Right ventricle myocardium superior (tissue), 1 donor: ENCODE measurements at regions not wholly inside any gene's neighbourhood (a gene's known extent, or its start where the extent isn't known, plus 50 kb on each side); places are given as distances from the start of the nearest gene placed in this dataset.

Experiments
- ATAC-seq: fragments of 200-7000 bp; cut with Tn5 transposase; one replicate; pipeline ENCODE4 v1.9.1; 2020; ENCODE audit warnings: mild to moderate bottlenecking; ENCODE audit not compliant: poor library complexity
- DNase-seq: peaks from one replicate; pipeline ENCODE4 v3.0.0-alpha.2; 2020
- intact Hi-C: fragments of 100-400 bp; cut with DNase I; formaldehyde crosslinking; loops from one replicate; pipeline ENCODE4 v1.11.2; 2022
- donor health status: DM: no; HTN: yes; CAD: no; lungs with severe emphysema.

DNA sequence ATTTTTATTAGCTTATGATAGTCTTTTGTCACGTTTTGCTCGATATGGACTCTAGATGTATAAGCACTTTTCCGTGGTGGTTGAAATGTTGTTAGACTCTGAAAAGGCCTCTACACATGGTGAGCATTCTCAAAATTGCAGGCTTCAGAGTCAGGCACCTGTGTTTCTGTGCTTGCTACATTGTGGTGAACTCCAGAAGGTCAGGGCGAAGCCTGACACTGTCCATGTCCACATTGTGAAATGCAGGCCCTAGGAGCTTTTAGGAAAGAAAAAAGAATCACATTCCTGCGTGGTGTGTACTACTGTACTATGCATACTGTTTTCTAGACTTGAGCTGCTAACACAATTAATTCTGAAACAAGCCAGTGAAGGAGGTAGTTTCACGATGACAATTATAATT lies 86.3 kb downstream of the HS3ST1 start:
- intact Hi-C loops: no loop called here
- DNase-seq: no peak
- no peak for ATAC-seq

DNA sequence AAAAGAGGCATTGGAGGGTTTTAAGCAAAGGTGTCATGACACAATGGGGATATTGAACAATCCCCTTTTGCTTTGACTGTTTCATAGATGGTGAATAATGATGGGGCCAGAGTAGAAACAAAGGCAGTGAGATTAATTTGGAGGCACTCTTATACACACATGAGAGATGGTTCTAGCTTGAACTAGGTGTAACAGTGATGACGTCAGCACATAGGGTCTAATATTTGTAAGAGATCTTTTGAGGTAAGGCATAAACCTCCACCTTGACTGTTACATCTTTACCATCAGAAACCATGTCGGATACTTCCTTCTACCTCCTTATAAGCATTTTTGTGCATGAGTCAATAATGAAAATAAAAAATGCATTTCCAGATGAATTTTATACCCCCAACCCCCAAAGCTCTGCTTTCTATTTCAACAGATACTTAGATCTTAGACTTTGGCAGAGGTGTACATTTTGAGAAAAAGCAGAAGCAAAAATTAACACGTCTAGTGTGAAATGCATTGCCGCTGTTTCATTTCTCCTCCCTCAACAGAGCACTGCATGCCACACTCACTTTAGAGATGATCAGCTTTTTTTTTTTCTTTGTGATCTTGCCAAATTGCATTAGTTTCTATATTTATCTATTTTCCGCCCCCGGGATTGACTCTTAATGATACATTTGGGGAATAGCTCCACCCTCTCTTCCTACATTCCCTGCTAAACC lies 87.2 kb downstream of the HS3ST1 start:
- DNase-seq (no peak), ATAC-seq (no peak)
- intact Hi-C loops: no loop called here

DNA sequence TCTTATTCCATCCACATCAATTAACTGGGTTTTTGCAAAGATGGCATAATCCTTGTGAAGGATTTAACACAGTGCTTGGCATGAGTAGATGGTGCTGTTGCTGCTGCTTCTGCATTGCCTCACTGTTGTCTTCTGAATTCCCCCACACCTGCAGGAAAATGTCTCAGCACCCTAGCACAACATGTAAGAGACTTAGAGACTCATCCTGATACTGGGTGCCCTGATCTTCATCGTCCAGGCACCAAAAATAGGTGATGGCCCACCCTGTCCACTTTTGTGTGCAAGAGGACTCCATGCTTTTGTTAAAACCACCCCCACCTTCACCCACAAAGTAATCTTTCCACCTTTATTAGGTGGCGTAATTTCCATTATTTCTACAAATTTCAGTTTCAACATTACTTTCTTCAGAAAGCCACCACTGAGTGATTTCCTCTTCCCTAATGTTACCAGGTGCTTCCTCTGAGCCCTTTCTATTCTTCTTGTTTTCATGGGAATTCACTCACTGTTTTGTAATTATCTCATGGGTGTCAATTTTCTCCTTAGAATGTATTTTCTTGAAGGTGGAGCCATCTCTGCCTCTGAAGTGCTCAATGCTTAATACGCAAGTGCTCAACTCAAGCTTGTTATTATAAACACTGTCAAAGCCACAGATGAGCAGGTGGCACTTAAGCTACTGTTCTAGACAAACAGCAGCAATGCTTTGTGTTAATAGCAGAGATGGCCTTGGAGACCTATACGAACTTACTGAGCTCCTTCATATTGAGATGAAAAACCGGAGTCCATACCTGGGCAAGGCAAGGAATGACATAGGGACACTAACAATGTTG lies 89.5 kb downstream of the HS3ST1 start:
- DNase-seq (no peak), ATAC-seq (no peak)
- intact Hi-C loops: no loop called here

DNA sequence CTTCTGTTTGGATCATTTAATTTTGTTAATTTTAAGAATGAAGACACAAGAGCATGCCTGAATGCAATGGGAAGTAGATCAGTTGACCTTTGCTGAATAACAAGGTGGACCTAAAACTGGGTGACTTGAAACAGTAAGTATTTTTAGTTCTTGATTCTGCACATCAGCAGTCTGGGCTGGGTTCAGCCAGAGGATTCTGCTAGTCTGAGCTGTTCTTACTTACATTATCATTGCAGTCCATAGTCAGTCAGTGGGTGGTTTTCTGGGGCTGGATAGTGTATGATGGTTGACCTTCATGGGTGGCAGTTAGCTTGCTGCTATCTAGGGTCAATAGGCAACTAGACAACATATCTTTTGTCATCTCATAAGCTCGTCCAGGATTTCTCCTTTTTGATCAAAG lies 91.4 kb downstream of the HS3ST1 start:
- DNase-seq (no peak), ATAC-seq (no peak)
- intact Hi-C loops: no loop called here

DNA sequence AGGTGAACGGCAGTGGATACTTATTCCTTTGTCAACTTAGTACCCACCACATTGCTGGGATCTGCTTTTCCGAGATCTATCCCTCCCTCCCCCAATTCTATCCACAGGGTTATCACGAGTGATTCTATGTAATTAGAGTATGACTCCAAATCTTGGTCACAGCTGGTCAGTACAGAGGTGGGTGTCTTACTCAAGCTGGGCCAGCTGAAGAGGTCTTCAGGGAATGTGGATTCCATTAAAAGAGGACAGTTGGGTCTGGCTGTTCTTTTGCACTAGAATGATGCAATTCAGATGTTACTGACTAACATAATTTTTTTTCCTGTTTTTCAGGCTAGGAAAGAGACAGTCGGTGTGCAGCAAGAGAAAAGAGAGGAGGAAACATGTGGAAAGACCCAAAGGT lies 92.3 kb downstream of the HS3ST1 start:
- ATAC-seq (no peak), DNase-seq (no peak)
- intact Hi-C loops: no loop called here

DNA sequence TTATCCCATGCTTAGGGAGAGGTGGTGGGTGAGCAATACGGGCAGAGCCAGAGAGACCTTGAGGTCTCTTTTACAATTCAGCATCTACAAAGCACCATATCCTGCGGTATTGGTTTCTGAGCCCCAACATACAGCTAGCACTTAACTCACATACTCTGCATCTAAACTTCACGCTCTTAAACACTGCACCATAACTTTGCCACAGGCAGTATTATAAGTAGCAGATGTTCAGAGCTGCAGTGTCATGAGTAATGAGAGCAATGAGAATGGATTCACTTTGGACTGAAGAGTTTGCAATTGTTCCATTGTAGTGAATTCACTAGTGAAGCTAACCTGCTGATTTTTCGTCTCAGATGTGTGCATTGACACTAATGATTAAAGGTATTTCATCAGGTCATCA lies 93.8 kb downstream of the HS3ST1 start:
- DNase-seq (no peak), ATAC-seq (no peak)
- intact Hi-C loops: no loop called here

DNA sequence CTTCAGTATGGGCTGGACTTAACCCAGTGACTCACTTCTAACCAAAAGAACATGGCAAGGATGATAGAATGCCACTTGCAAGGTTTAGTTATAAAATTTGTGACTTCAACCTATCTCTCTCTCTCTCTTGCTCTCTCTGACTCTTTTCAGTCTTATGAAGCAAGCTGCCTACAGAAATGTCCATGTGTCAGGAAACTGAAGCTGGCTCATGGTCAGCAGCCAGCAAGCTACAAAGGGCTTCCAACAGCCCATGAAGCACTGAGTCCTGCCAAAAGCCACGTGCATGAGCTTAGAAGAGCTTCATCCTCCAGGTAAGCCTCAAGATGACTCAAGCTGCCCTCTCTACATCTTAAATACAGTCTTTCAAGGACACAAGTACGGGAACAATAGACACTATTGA lies 100.3 kb downstream of the HS3ST1 start:
- ATAC-seq (no peak), DNase-seq (no peak)
- intact Hi-C loops: no loop called here

DNA sequence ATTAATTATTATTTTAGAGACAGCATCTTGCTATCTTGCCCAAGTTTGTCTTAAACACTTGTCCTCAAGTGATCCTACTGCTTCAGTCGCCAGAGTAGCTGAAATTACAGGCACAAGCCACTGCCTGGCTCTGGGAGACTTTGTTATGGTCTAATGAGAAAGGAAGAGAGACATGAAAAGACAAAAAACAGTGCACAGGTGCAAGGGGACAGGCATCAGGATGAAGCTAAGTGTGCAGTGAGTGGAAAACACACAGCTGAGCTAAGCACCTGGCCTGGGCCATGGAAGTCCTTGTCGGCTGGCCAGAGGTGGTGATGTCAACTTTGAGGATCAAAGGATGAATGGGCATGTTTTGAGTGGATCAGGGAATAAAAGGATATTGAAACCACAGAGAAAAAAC lies 102.7 kb downstream of the HS3ST1 start:
- intact Hi-C loops: no loop called here
- no peak for DNase-seq
- ATAC-seq: no peak

DNA sequence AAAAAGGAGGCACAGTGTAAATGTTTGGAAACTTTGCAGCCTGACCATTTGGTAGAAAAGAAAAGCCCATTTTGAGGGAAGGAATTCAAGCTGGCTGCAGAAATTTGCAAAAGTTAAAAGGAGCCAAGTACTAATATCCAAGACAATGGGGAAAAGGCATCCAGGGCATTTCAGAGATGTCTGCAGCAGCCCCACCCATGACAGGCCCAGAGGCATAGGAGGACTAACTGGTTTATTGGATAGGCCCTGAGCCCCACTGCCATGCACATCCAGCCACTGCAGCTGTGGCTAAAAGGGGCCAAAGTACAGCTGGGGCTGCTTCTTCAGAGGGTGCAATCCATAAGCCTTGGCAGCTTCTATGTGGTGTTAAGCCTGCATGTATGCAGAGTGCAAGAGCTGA lies 104.9 kb downstream of the HS3ST1 start:
- ATAC-seq (no peak), DNase-seq (no peak)
- intact Hi-C loops: no loop called here

DNA sequence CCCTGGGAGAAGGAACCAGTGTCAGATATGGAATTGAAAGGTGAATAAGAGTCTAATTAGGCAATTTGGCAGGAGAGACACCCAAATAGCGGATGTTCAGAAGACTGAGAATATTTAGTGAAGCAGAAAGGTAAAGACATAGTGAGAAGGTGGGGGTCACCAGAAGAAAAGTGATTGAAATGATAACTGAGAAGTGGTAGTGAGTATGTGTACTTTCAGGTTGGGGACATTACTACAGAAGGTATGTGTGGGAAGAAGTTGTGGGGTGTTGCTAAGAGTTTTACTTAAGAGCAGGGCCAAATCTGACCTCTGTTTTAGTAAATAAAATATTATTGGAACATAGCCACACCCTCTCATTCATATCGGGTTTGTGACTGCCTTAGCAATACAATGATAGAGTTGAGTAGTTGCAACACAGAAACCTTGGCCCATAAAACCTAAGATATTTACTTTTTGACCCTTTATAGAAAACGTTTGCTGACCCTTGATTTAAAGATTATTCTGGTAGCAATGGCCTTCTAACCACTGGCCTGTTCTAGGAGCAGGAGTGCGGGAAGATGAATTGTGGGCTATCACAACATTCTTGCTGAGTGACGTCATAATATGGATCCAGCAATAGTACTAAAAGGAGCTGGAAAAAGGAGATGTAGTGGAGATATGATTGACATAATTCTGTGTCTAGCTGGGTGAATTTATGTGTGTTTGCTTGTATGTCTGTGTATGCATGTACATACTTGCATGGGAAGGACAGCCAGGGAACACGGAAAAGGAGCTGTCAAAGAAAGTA lies 115.3 kb downstream of the HS3ST1 start:
- intact Hi-C loops: no loop called here
- no peak for ATAC-seq
- no peak for DNase-seq

DNA sequence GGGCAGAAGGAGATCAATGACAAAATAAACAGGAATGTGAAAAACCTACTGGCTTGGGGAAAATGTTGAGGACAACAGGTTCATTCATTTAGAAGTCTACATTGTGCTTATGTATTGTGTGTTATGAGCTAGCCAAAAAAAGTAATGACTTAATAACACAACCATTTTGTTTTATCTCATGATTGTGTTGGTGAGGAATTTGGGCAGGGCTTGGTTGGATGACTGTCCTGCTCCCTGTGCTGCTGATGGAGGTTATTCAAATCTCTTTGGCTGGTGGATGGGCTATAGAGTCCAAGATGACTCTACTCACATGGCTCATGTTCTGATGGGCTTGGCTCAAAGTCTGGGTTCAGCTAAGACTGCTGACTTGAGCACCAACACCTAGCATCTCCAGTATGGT lies 116.3 kb downstream of the HS3ST1 start:
- DNase-seq (no peak), ATAC-seq (peak; percentile 68)
- intact Hi-C loops: no loop called here

DNA sequence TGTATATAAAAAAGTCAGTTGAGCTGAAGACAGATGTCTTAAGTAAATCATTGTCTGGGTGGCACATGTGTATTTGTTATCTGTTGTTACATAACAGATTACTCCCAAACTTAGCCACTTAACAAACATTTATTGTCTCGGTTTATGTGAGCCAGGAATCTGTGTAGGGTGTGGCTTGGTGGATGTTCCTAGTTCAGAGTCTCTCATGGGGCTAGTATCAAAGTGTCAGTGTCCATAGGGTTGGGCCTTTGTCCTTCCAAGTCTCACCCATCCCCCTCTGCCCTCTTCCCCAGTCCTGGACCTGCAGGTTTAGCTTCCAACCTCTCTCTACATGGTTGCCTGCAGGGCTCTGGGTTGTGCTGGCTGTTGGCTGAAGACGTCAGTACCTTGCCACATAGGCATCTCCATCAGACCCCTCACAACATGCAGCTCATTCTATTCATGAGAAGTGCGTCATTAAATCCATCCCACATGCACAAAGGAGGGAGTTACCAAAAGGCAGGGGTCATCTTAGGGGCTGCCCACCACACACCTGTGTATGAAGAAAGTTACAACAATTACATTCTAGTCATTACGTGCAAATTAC lies 127.5 kb downstream of the HS3ST1 start:
- DNase-seq: no peak
- intact Hi-C loops: no loop called here
- ATAC-seq: no peak

DNA sequence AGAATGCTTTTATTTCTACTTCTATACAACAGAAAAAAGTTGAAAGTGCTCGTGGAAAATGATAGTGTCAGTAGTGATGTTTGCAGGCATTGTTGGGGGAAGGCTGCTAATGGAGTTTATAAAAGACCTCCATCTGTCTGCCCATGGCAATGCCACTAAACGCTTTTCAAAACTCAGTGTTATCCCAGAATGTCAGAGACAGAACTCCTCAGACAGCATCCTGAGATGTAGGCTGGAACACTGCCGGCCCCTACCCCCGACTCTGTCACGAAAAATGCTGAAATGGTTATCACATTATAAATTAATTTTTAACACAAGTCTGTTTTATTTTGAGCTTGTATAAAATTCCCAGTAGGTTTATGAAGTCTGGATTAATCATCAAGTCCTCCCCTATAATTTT lies 128.9 kb downstream of the HS3ST1 start:
- DNase-seq (no peak), ATAC-seq (no peak)
- intact Hi-C loops: no loop called here

DNA sequence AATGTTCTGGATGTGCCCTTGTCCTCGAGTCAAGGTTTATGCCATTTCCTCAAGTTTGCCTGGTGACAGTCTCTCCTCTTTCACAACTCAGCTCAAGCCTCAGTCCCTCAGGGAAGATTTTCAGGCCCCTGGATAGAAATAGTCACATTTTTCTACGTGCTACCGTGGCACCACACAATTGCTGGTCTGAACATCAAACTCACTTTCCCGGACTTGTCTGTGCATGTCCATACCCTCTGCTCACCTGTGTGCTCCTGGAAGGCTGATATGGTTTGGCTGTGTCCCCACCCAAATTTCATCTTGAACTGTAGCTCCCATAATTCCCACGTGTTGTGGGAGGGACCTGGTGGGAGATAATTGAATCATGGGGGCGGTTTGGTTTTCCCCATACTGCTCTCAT lies 129.7 kb downstream of the HS3ST1 start:
- no peak for ATAC-seq
- no peak for DNase-seq
- intact Hi-C loops: no loop called here

DNA sequence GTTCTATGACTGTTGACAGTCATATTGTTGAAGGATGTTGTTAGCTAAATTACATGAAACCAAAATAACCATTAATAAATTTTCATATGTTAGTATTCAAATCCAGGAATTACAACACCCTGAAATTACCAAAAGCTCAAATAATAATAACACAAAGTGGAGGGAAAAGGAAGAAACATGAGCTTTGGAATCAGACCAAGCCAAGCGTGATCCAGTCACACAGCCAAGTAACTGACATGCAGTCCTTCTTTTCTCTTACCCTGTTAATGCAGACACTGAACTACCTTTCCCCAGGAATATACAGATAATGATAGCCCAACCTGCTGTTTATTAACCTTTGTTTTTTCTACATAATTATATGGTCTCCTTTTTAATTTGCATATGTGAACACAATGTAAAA lies 130.2 kb downstream of the HS3ST1 start:
- intact Hi-C loops: no loop called here
- ATAC-seq: no peak
- DNase-seq: no peak

DNA sequence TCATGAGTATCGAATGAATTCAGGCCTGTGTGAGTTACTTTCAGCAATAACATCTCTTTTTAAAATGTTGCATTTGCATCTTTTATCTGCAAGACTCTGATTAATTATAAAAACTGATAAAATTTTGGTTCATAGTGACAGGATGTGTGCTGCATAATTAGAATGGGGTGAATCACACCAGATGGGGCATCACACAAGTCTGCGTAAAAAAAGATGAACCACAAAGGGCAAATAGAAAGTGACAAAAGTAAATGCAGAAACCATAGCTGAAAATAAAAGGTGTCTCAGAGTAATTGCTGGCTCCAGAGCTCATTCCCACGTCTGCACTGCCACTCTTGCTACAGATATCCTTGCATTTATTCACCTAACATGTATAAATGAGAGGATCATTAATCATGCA lies 131.1 kb downstream of the HS3ST1 start:
- intact Hi-C loops: no loop called here

DNA sequence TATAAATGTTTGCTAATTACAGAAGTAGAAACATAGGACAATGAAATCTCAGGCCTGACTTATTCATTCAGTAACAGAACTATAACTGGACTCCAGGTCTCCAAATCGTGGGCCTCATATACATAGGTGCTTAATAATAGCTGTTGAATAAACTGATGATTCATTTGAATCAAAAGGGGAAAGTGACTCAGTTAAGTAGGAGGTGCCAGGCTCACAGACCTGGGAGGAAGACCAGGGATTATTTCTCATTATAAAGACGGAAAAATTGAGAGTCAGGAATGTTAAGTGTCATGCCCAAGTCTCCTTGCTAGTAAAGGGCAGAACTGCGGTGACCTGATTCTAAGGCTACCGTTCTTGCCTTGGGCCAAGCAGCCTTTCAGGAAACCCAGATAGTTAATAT lies 131.5 kb downstream of the HS3ST1 start:
- DNase-seq (no peak), ATAC-seq (no peak)
- intact Hi-C loops: no loop called here

More for the DNA sequence above, 131.1 kb downstream of the HS3ST1 start:
- no peak for ATAC-seq
- no peak for DNase-seq

DNA sequence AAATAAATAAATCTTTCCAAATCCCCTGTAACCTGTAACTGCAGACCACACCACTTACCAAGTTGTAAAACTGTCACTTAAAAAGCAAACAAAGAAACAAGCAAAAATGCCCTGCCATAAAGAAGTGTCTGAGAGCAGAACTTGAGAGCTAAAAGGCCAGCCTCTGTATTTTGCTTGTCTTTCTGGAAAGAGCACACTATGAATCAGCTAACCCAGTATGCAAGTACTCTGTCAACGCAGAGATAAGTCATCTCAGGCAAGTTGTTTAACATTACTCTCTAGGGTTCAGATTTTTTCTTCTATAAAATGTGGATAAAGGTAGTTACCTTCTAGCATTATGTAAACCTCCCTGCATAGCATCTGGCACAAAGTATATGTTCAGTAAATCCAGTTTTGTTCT lies 134.8 kb downstream of the HS3ST1 start:
- ATAC-seq (no peak), DNase-seq (no peak)
- intact Hi-C loops: no loop called here

DNA sequence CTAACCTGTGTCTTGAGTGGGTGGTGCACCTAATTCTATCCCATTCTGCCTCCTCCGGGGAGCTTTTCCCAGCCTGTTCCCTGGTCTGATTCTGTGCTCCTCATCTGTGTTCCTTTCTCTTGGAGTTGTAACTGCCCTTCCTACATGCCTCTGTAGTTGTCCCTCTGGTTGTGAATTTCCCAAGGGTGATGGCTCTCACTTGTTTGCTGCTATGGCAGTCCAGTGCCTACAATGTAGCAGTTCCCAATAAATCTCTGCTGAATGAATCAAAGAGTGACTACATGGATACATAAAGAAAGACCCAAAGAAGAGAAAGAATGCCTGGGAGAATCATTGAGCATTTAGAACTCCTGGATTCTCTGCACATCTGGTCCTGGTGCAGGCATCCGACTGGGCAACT lies 141.6 kb downstream of the HS3ST1 start:
- ATAC-seq: no peak
- intact Hi-C loops: no loop called here
- DNase-seq: no peak
